ENCODE measurements at regions not wholly inside any gene's neighbourhood (a gene's known extent, or its start where the extent isn't known, plus 50 kb on each side); places are given as distances from the start of the nearest gene placed in this dataset.

GRCh38 chr5:130568791-130569190, 596.3 kb downstream of the HINT1 start:
- no peaks in the 10 kb centered on the region for H3K36me3 ChIP-seq (ENCODE audit: control insufficient read depth in 1 of 2, insufficient read depth in 2 of 2, low read length in 2 of 2)
- H3K4me3 ChIP-seq (ENCODE audit: low read depth in 1 of 2, low read length in 2 of 2): no peak overlapping the region
- no peak overlapping the region for H3K9ac ChIP-seq (ENCODE audit: low read depth in 1 of 2, low read length in 2 of 2)
- no peaks in the 10 kb centered on the region for H3K9me3 ChIP-seq (ENCODE audit: control insufficient read depth in 1 of 2, low read length in 2 of 2)
- no peaks in the 10 kb centered on the region for H3K4me1 ChIP-seq (ENCODE audit: control insufficient read depth in 1 of 2, insufficient read depth in 2 of 2, low read length in 2 of 2)
- H3K27me3 ChIP-seq (ENCODE audit: control insufficient read depth in 1 of 2, insufficient read depth in 2 of 2, low read length in 2 of 2): no peaks in the 10 kb centered on the region
- no peak overlapping the region for H3K27ac ChIP-seq (ENCODE audit: low read depth, low read length)

- H3K4me3 ChIP-seq (ENCODE audit: low read depth in 1 of 2, low read length in 2 of 2): no peak overlapping the region
- H3K27me3 ChIP-seq (ENCODE audit: control insufficient read depth in 1 of 2, insufficient read depth in 2 of 2, low read length in 2 of 2): no peaks in the 10 kb centered on the region
- H3K36me3 ChIP-seq (ENCODE audit: control insufficient read depth in 1 of 2, insufficient read depth in 2 of 2, low read length in 2 of 2): no peaks in the 10 kb centered on the region
- H3K9ac ChIP-seq (ENCODE audit: low read depth in 1 of 2, low read length in 2 of 2): no peak overlapping the region
- H3K9me3 ChIP-seq (ENCODE audit: control insufficient read depth in 1 of 2, low read length in 2 of 2): peaks cover 1 to 5% of the 10 kb centered on the region in 2 donors
- H3K27ac ChIP-seq (ENCODE audit: low read depth, low read length): no peak overlapping the region
- H3K4me1 ChIP-seq (ENCODE audit: control insufficient read depth in 1 of 2, insufficient read depth in 2 of 2, low read length in 2 of 2): no peaks in the 10 kb centered on the region
Measured at GRCh38 chr5:130555429-130555828, 609.6 kb downstream of the HINT1 start.

GRCh38 chr5:130550562-130550928, 614.5 kb downstream of the HINT1 start:
- peaks cover 0 to 4% of the 10 kb centered on the region in 2 donors for H3K9me3 ChIP-seq (ENCODE audit: control insufficient read depth in 1 of 2, low read length in 2 of 2)
- H3K9ac ChIP-seq (ENCODE audit: low read depth in 1 of 2, low read length in 2 of 2): no peak overlapping the region
- H3K4me3 ChIP-seq (ENCODE audit: low read depth in 1 of 2, low read length in 2 of 2): no peak overlapping the region
- no peaks in the 10 kb centered on the region for H3K4me1 ChIP-seq (ENCODE audit: control insufficient read depth in 1 of 2, insufficient read depth in 2 of 2, low read length in 2 of 2)
- no peaks in the 10 kb centered on the region for H3K36me3 ChIP-seq (ENCODE audit: control insufficient read depth in 1 of 2, insufficient read depth in 2 of 2, low read length in 2 of 2)
- no peak overlapping the region for H3K27ac ChIP-seq (ENCODE audit: low read depth, low read length)
- H3K27me3 ChIP-seq (ENCODE audit: control insufficient read depth in 1 of 2, insufficient read depth in 2 of 2, low read length in 2 of 2): no peaks in the 10 kb centered on the region

- H3K9ac ChIP-seq (ENCODE audit: low read depth in 1 of 2, low read length in 2 of 2): no peak overlapping the region
- H3K9me3 ChIP-seq (ENCODE audit: control insufficient read depth in 1 of 2, low read length in 2 of 2): peaks cover 0 to 4% of the 10 kb centered on the region in 2 donors
- no peaks in the 10 kb centered on the region for H3K36me3 ChIP-seq (ENCODE audit: control insufficient read depth in 1 of 2, insufficient read depth in 2 of 2, low read length in 2 of 2)
- no peak overlapping the region for H3K27ac ChIP-seq (ENCODE audit: low read depth, low read length)
- H3K4me3 ChIP-seq (ENCODE audit: low read depth in 1 of 2, low read length in 2 of 2): no peak overlapping the region
- H3K4me1 ChIP-seq (ENCODE audit: control insufficient read depth in 1 of 2, insufficient read depth in 2 of 2, low read length in 2 of 2): no peaks in the 10 kb centered on the region
- H3K27me3 ChIP-seq (ENCODE audit: control insufficient read depth in 1 of 2, insufficient read depth in 2 of 2, low read length in 2 of 2): no peaks in the 10 kb centered on the region
Measured at GRCh38 chr5:130549884-130550561, 615.0 kb downstream of the HINT1 start.

GRCh38 chr5:130546211-130546610, 618.8 kb downstream of the HINT1 start:
- H3K9ac ChIP-seq (ENCODE audit: low read depth in 1 of 2, low read length in 2 of 2): no peak overlapping the region
- H3K9me3 ChIP-seq (ENCODE audit: control insufficient read depth in 1 of 2, low read length in 2 of 2): peaks cover 0 to 4% of the 10 kb centered on the region in 2 donors
- H3K4me1 ChIP-seq (ENCODE audit: control insufficient read depth in 1 of 2, insufficient read depth in 2 of 2, low read length in 2 of 2): no peaks in the 10 kb centered on the region

GRCh38 chr5:130545291-130545690, 619.8 kb downstream of the HINT1 start:
- Histone ChIP-seq H3K4me3 (ENCODE audit: low read depth in 1 of 2, low read length in 2 of 2) (no peak overlapping the region), H3K9ac (ENCODE audit: low read depth in 1 of 2, low read length in 2 of 2) (no peak overlapping the region), H3K27ac (ENCODE audit: low read depth, low read length) (no peak overlapping the region)

More at GRCh38 chr5:130546211-130546610, 618.8 kb downstream of the HINT1 start:
- Histone ChIP-seq H3K36me3 (ENCODE audit: control insufficient read depth in 1 of 2, insufficient read depth in 2 of 2, low read length in 2 of 2) (no peaks in the 10 kb centered on the region), H3K27ac (ENCODE audit: low read depth, low read length) (no peak overlapping the region), H3K27me3 (ENCODE audit: control insufficient read depth in 1 of 2, insufficient read depth in 2 of 2, low read length in 2 of 2) (no peaks in the 10 kb centered on the region), H3K4me3 (ENCODE audit: low read depth in 1 of 2, low read length in 2 of 2) (no peak overlapping the region)

GRCh38 chr5:130541617-130542221, 623.3 kb downstream of the HINT1 start:
- no peaks in the 10 kb centered on the region for H3K4me1 ChIP-seq (ENCODE audit: control insufficient read depth in 1 of 2, insufficient read depth in 2 of 2, low read length in 2 of 2)
- no peaks in the 10 kb centered on the region for H3K36me3 ChIP-seq (ENCODE audit: control insufficient read depth in 1 of 2, insufficient read depth in 2 of 2, low read length in 2 of 2)
- H3K4me3 ChIP-seq (ENCODE audit: low read depth in 1 of 2, low read length in 2 of 2): no peak overlapping the region
- H3K9me3 ChIP-seq (ENCODE audit: control insufficient read depth in 1 of 2, low read length in 2 of 2): no peaks in the 10 kb centered on the region
- no peaks in the 10 kb centered on the region for H3K27me3 ChIP-seq (ENCODE audit: control insufficient read depth in 1 of 2, insufficient read depth in 2 of 2, low read length in 2 of 2)
- H3K9ac ChIP-seq (ENCODE audit: low read depth in 1 of 2, low read length in 2 of 2): no peak overlapping the region
- no peak overlapping the region for H3K27ac ChIP-seq (ENCODE audit: low read depth, low read length)

More at GRCh38 chr5:130545291-130545690, 619.8 kb downstream of the HINT1 start:
- Histone ChIP-seq H3K27me3 (ENCODE audit: control insufficient read depth in 1 of 2, insufficient read depth in 2 of 2, low read length in 2 of 2) (no peaks in the 10 kb centered on the region), H3K36me3 (ENCODE audit: control insufficient read depth in 1 of 2, insufficient read depth in 2 of 2, low read length in 2 of 2) (no peaks in the 10 kb centered on the region), H3K9me3 (ENCODE audit: control insufficient read depth in 1 of 2, low read length in 2 of 2) (peaks cover 0 to 4% of the 10 kb centered on the region in 2 donors), H3K4me1 (ENCODE audit: control insufficient read depth in 1 of 2, insufficient read depth in 2 of 2, low read length in 2 of 2) (no peaks in the 10 kb centered on the region)

GRCh38 chr5:130536691-130537090, 628.4 kb downstream of the HINT1 start:
- H3K4me1 ChIP-seq (ENCODE audit: control insufficient read depth in 1 of 2, insufficient read depth in 2 of 2, low read length in 2 of 2): no peaks in the 10 kb centered on the region
- H3K9me3 ChIP-seq (ENCODE audit: control insufficient read depth in 1 of 2, low read length in 2 of 2): peaks cover 0 to 6% of the 10 kb centered on the region in 2 donors
- no peaks in the 10 kb centered on the region for H3K27me3 ChIP-seq (ENCODE audit: control insufficient read depth in 1 of 2, insufficient read depth in 2 of 2, low read length in 2 of 2)
- no peak overlapping the region for H3K9ac ChIP-seq (ENCODE audit: low read depth in 1 of 2, low read length in 2 of 2)
- H3K36me3 ChIP-seq (ENCODE audit: control insufficient read depth in 1 of 2, insufficient read depth in 2 of 2, low read length in 2 of 2): no peaks in the 10 kb centered on the region
- H3K27ac ChIP-seq (ENCODE audit: low read depth, low read length): no peak overlapping the region
- no peak overlapping the region for H3K4me3 ChIP-seq (ENCODE audit: low read depth in 1 of 2, low read length in 2 of 2)

- Histone ChIP-seq H3K36me3 (ENCODE audit: control insufficient read depth in 1 of 2, insufficient read depth in 2 of 2, low read length in 2 of 2) (no peaks in the 10 kb centered on the region), H3K4me3 (ENCODE audit: low read depth in 1 of 2, low read length in 2 of 2) (no peak overlapping the region), H3K27me3 (ENCODE audit: control insufficient read depth in 1 of 2, insufficient read depth in 2 of 2, low read length in 2 of 2) (no peaks in the 10 kb centered on the region), H3K9ac (ENCODE audit: low read depth in 1 of 2, low read length in 2 of 2) (no peak overlapping the region), H3K27ac (ENCODE audit: low read depth, low read length) (no peak overlapping the region), H3K9me3 (ENCODE audit: control insufficient read depth in 1 of 2, low read length in 2 of 2) (peaks cover 0 to 6% of the 10 kb centered on the region in 2 donors), H3K4me1 (ENCODE audit: control insufficient read depth in 1 of 2, insufficient read depth in 2 of 2, low read length in 2 of 2) (no peaks in the 10 kb centered on the region)
Measured at GRCh38 chr5:130532786-130533185, 628.5 kb downstream of the CHSY3 start.

- no peaks in the 10 kb centered on the region for H3K36me3 ChIP-seq (ENCODE audit: control insufficient read depth in 1 of 2, insufficient read depth in 2 of 2, low read length in 2 of 2)
- H3K27ac ChIP-seq (ENCODE audit: low read depth, low read length): no peak overlapping the region
- peaks cover 0 to 6% of the 10 kb centered on the region in 2 donors for H3K9me3 ChIP-seq (ENCODE audit: control insufficient read depth in 1 of 2, low read length in 2 of 2)
- H3K9ac ChIP-seq (ENCODE audit: low read depth in 1 of 2, low read length in 2 of 2): no peak overlapping the region
- no peaks in the 10 kb centered on the region for H3K4me1 ChIP-seq (ENCODE audit: control insufficient read depth in 1 of 2, insufficient read depth in 2 of 2, low read length in 2 of 2)
- no peaks in the 10 kb centered on the region for H3K27me3 ChIP-seq (ENCODE audit: control insufficient read depth in 1 of 2, insufficient read depth in 2 of 2, low read length in 2 of 2)
- H3K4me3 ChIP-seq (ENCODE audit: low read depth in 1 of 2, low read length in 2 of 2): no peak overlapping the region
Measured at GRCh38 chr5:130529511-130530485, 625.5 kb downstream of the CHSY3 start.
